NCI-H345 treated with DMSO at 0.1 percent for 48 hours (cell line): ENCODE measurements at regions not wholly inside any gene's neighbourhood (a gene's known extent, or its start where the extent isn't known, plus 50 kb on each side); places are given as distances from the start of the nearest gene placed in this dataset.

Experiments
- DNase-seq: peaks from one replicate; lab custom pipeline; 2025; ENCODE audit not compliant: unreplicated experiment; lab: John Stamatoyannopoulos, UW

DNA sequence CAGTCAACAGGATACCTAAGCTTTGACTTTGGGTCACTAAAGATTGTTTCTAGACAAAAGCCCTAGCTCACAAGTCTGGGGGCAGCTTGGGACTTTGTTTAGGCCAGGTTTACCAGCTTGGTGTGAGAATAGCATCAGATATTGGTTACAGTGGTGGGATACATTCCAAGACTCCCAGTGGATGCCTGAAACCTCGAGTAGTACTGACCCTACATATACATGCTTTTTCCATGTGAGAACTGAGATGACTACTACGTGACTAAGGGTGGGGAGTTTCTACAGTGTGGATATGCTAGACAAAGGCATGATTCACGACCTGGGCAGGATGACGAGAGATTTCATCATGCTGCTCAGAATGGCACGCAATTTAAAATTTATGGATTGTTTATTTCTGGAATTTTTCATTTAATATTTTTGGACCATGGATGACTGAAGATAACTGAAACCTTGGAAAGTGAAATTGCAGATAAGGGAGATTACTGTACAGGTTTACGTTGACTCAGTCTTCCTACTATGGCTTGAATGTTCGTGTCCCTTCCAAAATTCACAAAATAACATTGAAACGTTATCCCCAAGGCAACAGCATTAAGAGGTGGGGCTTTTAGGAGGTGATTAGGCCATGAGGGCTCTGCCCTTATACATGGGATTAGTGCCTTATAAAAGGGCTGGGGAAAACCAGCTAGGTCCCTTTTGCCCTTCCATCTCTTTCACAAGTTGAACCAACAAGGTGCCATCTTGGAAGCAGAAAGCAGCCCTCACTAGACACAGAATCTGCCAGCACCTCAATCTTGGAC is 50.2 kb upstream of the CTAGE1 start:
- no peak for DNase-seq

DNA sequence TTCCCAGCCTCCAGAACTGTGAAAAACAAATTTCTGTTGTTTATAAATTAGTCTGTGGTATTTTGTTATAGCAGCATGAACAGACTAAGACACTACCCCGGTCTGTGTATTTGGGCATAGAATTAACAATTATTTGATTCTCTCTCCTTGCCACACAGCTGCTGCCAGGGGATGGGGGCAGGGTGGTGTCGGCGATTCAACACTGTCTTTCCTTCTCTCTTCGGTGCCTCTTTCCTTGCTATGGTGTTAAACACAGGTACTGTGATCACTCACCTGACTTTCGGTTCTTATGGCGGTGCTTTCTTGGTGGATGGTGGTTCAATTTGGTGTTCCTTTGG is 50.8 kb upstream of the CTAGE1 start:
- DNase-seq = no peak

- DNase-seq = no peak
Observed at GRCh38 chr18:22469061-22469734, 51.5 kb upstream of the CTAGE1 start.

DNA sequence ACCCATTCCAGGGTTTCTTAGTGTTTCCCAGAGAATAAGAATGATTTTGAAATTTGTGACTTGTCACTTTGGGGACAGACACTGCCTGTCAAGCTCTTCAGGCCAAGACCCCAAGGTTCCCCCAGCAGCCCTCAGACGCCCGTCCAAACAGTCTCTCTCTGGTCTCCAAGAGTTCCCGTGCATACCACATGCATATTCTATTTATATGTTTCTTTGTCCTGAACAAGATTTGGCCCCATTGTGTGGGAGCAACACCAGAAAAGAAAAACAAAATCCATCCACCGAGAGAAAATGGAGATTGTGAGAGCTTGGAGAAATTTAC is 52.2 kb upstream of the CTAGE1 start:
- DNase-seq = no peak

DNA sequence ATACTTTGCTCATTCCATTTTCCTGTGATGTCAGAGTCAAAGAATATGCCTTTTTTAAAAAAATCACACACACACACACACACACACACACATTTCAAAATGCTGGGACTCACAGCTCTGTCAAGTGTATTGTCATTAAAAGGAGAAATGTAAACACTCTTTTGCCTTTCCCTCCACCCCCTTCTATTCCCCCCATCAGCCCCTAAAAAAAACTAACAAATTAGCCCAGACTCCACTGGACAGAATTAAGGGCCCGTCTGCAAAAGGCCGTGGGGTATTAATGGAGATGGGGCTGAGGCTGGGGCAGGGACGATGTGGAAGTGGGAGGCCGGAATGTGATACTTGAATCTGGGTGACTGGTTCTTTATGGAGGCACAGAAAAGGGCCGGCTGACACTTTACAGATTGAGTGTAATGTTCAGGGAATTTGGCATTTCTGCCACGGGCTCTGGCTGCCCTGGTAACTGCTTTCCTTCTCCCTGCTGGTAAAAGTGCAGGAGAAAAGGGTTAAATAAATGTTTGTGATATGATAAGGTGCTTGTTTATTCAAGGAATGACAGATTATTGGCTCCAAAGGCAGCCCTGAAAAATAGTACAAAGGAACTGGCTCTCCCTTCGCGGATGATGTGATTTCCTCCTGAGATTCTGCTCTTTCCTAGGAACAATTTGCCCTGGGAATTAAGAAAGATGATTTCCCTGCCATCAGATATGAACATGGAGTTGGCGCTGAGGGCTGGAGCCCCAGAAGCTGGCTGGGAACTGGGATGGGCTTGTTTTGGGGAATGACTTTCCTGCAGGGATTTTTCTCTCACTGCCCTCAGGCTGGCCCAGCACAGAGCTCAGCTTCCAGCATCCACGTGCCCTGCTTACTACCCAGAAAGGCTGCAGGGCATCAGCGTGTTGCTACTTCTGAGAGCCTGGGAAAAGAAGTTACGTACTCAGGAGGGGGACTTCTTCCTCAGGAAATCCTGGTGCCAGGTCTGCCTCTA is 52.8 kb upstream of the CTAGE1 start:
- DNase-seq = no peak

DNA sequence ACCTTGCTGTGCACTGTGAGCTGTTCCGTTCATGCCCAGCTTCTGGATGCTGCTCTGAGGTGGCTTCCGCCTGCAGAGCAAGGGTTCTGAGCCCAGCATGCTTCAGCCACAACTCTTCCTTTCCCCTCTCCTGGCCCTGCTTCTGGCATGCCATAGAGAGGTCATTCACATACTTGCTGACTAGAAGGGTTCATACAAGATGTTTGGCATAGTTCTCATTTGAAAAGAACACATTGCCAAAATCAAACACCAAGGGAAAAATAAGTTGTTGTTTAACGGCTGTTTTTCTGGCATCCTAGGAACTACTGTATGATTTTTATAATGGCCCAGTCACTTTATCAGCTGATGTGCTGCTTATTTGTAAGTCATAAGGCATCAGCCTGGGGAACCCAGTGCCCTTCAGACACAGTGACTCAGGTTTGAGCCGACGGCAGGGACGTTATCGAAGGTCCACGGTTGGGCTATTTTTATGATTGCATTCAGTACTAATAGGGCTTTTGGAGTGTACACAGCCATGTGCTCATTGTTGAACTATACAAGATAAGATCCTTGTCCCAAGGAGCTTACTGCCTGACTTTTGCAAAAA is 53.9 kb upstream of the CTAGE1 start:
- DNase-seq = no peak

DNA sequence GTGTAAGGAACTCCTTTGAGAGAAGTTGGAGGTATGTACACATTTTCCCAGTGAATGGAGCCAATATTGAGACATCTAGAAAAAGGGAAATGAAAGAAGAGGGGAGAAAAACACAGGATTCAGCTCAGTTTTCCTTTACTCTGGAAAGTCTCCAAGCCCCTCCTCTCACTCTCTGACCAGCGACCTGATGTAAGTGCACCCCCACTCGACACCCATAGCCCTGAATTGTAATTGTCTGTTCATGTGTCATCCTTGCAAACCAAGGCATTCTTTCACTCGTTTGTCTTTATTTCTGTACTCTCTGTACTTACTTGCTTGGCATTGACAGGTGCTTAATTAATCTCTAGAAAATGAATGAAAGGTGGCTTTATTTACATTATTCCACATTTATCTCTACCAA is 55.7 kb upstream of the CTAGE1 start:
- no peak for DNase-seq

DNA sequence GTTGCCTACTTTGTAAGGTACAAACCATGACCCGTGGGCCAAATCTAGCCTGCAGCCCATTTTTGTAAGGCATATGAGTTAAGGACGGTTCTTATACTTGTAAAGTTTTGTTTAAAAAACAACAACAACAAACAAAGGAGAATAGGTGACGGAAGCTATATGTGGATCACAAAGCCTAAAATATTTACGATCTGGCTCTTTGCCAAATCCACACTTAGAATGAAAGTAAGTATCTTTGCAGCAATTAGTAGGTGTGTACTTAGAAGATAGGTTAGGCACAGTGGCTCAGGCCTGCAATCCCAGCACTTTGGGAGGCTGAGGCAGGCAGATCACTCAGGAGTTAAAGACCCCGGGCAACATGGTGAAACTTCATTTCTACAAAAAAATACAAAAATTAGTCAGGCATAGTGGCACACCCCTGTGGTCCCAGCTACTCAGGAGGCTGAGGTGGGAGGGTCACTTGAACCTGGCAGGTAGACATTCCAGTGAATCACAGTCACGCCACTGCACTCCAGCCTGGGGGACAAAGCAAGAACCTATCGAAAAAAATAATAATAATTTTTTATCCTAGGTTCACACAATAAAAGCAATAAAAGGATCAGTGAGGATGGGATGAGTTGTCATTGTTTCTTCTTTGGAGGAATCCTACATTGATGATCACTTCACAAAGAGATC is 57.8 kb upstream of the CTAGE1 start:
- no peak for DNase-seq

- DNase-seq = no peak
Observed at GRCh38 chr18:22477222-22477621, 59.5 kb upstream of the CTAGE1 start.

DNA sequence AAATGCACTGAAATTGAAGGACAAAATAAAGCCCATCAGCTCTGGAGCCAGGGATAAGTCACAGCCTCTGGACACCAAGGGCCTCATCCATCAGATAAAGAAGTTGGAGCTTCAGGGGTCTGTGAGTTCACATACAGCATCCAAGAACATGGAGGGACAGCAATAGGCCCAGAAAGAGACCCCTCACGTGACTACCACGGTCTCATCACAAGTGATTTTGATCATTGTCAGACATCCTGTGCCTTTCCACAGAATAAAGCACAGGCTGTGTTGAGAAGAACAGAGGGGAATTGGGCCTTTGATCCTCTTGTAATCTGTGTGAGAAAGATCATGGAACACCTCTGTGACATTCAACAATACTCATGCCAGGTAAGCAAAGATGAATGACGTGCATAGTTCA is 65.2 kb upstream of the CTAGE1 start:
- no peak for DNase-seq

GRCh38 chr18:22483407-22483806 is 65.7 kb upstream of the CTAGE1 start:
- DNase-seq = no peak

GRCh38 chr18:22484471-22484870 is 66.8 kb upstream of the CTAGE1 start:
- DNase-seq = no peak

- DNase-seq = no peak
Observed at GRCh38 chr18:22485808-22486244, 68.1 kb upstream of the CTAGE1 start.

DNA sequence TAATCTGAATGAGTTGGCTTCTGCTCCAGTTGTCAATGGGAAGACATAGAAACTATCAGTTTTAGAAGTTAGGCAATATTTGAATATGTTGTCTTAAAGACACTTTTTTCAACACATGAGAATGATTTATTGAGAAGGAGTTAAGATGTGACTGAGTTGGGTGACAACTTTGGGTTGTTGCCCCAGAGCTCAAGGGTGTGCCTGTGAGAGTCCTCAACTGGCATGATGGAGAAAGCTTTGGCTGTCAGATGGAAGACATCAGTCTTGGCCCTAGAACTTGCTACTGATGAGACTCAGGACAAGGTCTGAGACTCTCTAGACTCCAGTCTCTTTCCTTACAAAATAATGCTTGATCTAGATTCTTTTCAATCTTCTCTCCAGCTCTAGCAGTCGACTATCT is 69.0 kb upstream of the CTAGE1 start:
- no peak for DNase-seq

- no peak for DNase-seq
Observed at GRCh38 chr18:22488554-22488953, 70.8 kb upstream of the CTAGE1 start.

- DNase-seq = no peak
Observed at GRCh38 chr18:22489704-22490103, 72.0 kb upstream of the CTAGE1 start.

DNA sequence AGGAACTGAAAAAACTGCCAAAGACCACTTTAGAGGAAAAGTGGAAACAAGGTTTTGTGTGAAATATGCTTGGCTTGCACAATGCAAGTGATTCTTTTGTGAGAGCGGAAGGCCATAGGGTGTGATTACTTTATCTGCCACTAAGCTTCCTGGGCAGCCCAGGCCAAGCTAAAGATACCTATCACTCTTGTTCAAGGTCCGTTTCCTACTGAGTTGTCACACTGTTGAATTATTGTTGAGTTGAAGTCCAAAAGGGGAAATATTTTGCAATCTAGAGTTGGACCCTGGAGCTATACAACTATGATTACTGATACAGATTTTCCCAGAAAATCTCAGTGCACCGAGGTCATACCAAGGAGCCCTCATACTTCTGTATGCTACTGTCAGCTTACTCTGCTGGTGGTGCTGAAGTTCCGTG is 72.7 kb upstream of the CTAGE1 start:
- no peak for DNase-seq

DNA sequence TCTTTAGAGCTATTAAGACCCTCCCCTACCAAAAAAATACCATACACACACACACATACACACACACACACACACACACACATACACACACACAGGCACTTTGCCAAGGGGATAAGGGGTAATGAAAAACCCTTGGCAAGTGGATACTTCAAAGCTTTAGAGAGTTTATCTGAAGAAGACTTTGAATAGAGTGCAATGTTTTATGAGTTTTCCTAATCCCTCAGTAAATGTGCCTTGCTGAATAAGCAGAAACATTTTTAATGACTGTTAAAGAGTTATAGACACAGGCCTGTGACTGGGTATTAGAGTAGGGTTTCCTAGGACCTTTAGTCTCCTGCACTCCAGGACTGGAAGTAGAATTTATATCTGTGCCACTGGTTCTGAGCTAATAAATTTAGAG is 75.5 kb upstream of the CTAGE1 start:
- DNase-seq = no peak

DNA sequence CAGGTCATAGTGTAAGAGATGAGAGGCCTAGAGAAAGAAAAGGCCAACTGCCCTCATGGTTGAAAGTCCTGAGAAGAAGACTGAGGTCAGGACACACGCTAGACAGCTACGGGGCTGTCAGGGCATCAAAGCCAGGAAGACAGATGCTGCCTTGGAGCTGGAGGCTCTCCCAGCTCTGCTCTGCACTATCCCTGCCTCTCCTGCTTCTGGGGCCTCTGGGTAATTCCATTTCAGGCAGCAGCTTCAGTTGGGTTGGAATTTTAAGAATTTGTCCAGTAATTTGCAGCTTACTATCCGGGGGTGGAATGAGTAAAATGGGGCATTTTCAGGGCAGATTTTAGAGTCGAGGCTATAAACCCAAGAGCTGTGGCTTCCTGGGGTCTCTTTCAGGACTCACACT is 76.2 kb upstream of the CTAGE1 start:
- DNase-seq = no peak

- no peak for DNase-seq
Observed at GRCh38 chr18:22494771-22495170, 77.1 kb upstream of the CTAGE1 start.

DNA sequence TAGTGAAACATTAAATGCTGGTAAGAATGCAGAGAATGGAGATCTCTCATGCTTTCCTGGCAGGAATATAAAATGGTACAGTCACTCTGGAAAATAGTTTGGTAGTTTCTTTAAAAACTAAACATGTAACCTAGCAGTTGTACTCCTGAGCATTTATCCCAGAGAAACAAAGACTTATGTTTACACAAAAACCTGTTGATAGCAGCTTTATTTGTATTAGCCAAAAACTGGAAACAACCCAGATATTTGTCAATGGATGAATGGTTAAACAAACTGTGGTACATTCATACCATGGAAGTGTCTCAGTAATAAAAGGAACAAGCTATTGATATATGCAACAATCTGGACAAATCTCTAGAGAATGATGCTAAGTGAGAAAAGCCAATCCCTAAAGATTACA is 81.7 kb upstream of the CTAGE1 start:
- no peak for DNase-seq
